ENCODE measurements at regions not wholly inside any gene's neighbourhood (a gene's known extent, or its start where the extent isn't known, plus 50 kb on each side); places are given as distances from the start of the nearest gene placed in this dataset.

DNA sequence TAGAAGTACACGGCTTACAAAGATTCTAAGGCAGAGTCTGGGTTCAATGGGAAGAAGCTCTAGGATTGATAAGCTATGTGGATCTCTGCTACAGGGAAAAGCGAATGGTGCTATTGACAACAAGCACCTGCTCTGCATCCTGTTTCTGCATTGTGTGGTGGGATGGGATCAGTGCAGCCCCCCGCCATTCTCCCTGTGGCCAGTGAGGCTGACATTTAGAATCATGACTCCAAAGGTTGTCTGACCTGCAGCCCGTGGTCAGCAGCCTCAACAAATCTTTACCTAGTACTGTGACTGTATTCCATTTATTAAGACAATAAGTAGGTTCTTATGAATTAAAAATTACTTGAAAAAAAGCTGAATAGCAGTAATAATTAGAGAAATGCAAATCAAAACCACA is 1477.0 kb upstream of the TMEM132C start:
- TF ChIP-seq YY1 (IDR thresholded peaks at IDR 0.05; ENCODE audit: low read depth) = no peak
- no peak for TF ChIP-seq TEAD4 (IDR thresholded peaks at IDR 0.05)
- TF ChIP-seq EP300 (IDR thresholded peaks at IDR 0.05; ENCODE audit: borderline replicate concordance) = no peak
- TF ChIP-seq, protein P1, sequence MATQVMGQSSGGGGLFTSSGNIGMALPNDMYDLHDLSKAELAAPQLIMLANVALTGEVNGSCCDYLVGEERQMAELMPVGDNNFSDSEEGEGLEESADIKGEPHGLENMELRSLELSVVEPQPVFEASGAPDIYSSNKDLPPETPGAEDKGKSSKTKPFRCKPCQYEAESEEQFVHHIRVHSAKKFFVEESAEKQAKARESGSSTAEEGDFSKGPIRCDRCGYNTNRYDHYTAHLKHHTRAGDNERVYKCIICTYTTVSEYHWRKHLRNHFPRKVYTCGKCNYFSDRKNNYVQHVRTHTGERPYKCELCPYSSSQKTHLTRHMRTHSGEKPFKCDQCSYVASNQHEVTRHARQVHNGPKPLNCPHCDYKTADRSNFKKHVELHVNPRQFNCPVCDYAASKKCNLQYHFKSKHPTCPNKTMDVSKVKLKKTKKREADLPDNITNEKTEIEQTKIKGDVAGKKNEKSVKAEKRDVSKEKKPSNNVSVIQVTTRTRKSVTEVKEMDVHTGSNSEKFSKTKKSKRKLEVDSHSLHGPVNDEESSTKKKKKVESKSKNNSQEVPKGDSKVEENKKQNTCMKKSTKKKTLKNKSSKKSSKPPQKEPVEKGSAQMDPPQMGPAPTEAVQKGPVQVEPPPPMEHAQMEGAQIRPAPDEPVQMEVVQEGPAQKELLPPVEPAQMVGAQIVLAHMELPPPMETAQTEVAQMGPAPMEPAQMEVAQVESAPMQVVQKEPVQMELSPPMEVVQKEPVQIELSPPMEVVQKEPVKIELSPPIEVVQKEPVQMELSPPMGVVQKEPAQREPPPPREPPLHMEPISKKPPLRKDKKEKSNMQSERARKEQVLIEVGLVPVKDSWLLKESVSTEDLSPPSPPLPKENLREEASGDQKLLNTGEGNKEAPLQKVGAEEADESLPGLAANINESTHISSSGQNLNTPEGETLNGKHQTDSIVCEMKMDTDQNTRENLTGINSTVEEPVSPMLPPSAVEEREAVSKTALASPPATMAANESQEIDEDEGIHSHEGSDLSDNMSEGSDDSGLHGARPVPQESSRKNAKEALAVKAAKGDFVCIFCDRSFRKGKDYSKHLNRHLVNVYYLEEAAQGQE (IDR thresholded peaks at IDR 0.05; ENCODE audit: low read depth) = no peak
- TF ChIP-seq, protein P2, sequence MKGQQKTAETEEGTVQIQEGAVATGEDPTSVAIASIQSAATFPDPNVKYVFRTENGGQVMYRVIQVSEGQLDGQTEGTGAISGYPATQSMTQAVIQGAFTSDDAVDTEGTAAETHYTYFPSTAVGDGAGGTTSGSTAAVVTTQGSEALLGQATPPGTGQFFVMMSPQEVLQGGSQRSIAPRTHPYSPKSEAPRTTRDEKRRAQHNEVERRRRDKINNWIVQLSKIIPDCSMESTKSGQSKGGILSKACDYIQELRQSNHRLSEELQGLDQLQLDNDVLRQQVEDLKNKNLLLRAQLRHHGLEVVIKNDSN (IDR thresholded peaks at IDR 0.05) = no peak
- TF ChIP-seq RAD21 (IDR thresholded peaks at IDR 0.05; ENCODE audit: low read depth) = no peak
- TF ChIP-seq, protein P3, sequence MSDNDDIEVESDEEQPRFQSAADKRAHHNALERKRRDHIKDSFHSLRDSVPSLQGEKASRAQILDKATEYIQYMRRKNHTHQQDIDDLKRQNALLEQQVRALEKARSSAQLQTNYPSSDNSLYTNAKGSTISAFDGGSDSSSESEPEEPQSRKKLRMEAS (IDR thresholded peaks at IDR 0.05) = no peak
- TF ChIP-seq CEBPB (IDR thresholded peaks at IDR 0.05) = no peak
